Smooth muscle cell (in vitro differentiated cells): ENCODE measurements at regions not wholly inside any gene's neighbourhood (a gene's known extent, or its start where the extent isn't known, plus 50 kb on each side); places are given as distances from the start of the nearest gene placed in this dataset.

Source experiments
- DNase-seq: peaks from one replicate; lab custom pipeline; 2025; ENCODE audit not compliant: unreplicated experiment; lab: John Stamatoyannopoulos, UW
- H2AFZ ChIP-seq: fragments of 200-600 bp; sonication (generic); 2 replicates; pipeline ENCODE4 v1.6.0; 2016; ENCODE audit warnings: antibody characterized with exemption, low read depth, mild to moderate bottlenecking
- H3F3A ChIP-seq: fragments of 200-600 bp; sonication (generic); 2 replicates; pipeline ENCODE4 v1.6.0; 2017; ENCODE audit warnings: antibody characterized with exemption, low read depth
- H3K27ac ChIP-seq: fragments of 200-600 bp; sonication (generic); 2 replicates; pipeline ENCODE4 v1.5.1; 2016; ENCODE audit warnings: low read depth, mild to moderate bottlenecking
- H3K27me3 ChIP-seq: fragments of 200-600 bp; sonication (generic); 2 replicates; pipeline ENCODE4 v1.6.1; 2016; ENCODE audit warnings: low read depth, mild to moderate bottlenecking
- H3K36me3 ChIP-seq: fragments of 200-600 bp; sonication (generic); 2 replicates; pipeline ENCODE4 v1.5.1; 2016; ENCODE audit warnings: low read depth
- H3K4me1 ChIP-seq: fragments of 200-600 bp; sonication (generic); 2 replicates; pipeline ENCODE4 v1.5.1; 2016; ENCODE audit warnings: low read depth
- H3K4me2 ChIP-seq: fragments of 200-600 bp; sonication (generic); 2 replicates; pipeline ENCODE4 v1.6.0; 2016; ENCODE audit warnings: mild to moderate bottlenecking
- H3K4me3 ChIP-seq: fragments of 200-600 bp; sonication (generic); 2 replicates; pipeline ENCODE4 v1.5.1; 2016; ENCODE audit warnings: mild to moderate bottlenecking
- H3K79me2 ChIP-seq: fragments of 200-600 bp; sonication (generic); 2 replicates; pipeline ENCODE4 v1.6.0; 2016; ENCODE audit warnings: low read depth, mild to moderate bottlenecking
- H3K9ac ChIP-seq: fragments of 200-600 bp; sonication (generic); 2 replicates; pipeline ENCODE4 v1.6.0; 2016; ENCODE audit warnings: low read depth
- H3K9me3 ChIP-seq: fragments of 200-600 bp; sonication (generic); replicated peaks from 2 replicates; pipeline ENCODE4 v1.5.1; 2016; ENCODE audit warnings: low read depth
- H4K20me1 ChIP-seq: fragments of 200-600 bp; sonication (generic); 2 replicates; pipeline ENCODE4 v1.6.0; 2016; ENCODE audit warnings: low read depth
- WGBS: methylation state at CpG from one replicate; pipeline ENCODE4 v1.1.7; 2016; ENCODE audit warnings: low lambda C conversion rate; 5-methylcytosine and 5-hydroxymethylcytosine counted together
- TF ChIP-seq, protein P1 (sequence below): fragments of 200-600 bp; sonication (generic); IDR thresholded peaks from 2 replicates; pipeline ENCODE4 v1.5.1; 2017; ENCODE audit warnings: borderline replicate concordance, mild to moderate bottlenecking, antibody characterized with exemption; ENCODE audit not compliant: insufficient read depth, poor library complexity, severe bottlenecking

- Histone ChIP-seq H3K9me3 (peaks cover 10% of the 10 kb centered on the region), H3K4me2 (no peak overlapping the region), H3K4me1 (no peaks in the 10 kb centered on the region), H4K20me1 (no peaks in the 10 kb centered on the region), H3K79me2 (no peaks in the 10 kb centered on the region), H3F3A (no peaks in the 10 kb centered on the region), H2AFZ (no peak overlapping the region), H3K9ac (no peak overlapping the region), H3K27ac (no peak overlapping the region), H3K36me3 (no peaks in the 10 kb centered on the region), H3K4me3 (no peak overlapping the region), H3K27me3 (no peaks in the 10 kb centered on the region)
- TF ChIP-seq, protein P1, sequence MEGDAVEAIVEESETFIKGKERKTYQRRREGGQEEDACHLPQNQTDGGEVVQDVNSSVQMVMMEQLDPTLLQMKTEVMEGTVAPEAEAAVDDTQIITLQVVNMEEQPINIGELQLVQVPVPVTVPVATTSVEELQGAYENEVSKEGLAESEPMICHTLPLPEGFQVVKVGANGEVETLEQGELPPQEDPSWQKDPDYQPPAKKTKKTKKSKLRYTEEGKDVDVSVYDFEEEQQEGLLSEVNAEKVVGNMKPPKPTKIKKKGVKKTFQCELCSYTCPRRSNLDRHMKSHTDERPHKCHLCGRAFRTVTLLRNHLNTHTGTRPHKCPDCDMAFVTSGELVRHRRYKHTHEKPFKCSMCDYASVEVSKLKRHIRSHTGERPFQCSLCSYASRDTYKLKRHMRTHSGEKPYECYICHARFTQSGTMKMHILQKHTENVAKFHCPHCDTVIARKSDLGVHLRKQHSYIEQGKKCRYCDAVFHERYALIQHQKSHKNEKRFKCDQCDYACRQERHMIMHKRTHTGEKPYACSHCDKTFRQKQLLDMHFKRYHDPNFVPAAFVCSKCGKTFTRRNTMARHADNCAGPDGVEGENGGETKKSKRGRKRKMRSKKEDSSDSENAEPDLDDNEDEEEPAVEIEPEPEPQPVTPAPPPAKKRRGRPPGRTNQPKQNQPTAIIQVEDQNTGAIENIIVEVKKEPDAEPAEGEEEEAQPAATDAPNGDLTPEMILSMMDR, result no peak
- WGBS, result 77% methylated on average over 1 of the region's 1 CpG
- DNase-seq, result no peak
Measured at GRCh38 chr6:120478650-120479049, 855.6 kb downstream of the TBC1D32 start.

DNA sequence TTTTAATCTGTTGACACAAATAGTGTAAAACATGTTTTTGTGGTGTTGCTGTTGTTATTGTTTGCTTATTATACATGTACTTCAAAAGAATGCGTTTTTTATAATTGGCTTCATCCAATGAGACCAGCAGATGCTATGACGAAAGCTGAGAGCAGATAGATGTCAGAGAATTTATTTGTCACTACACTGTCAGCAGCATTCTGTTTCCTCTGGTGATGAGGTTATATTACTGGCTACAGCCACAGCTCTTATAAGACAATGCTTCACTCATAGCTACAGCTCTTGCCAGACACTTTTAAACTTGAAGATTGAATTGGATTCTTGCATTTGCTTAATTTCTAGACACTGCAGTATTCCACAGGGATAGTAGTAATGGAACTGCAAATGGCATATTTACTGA lies 860.5 kb downstream of the TBC1D32 start:
- Histone ChIP-seq H3K4me3 (no peak overlapping the region), H3K4me2 (no peak overlapping the region), H3K4me1 (no peaks in the 10 kb centered on the region), H4K20me1 (no peaks in the 10 kb centered on the region), H3F3A (no peaks in the 10 kb centered on the region), H2AFZ (no peak overlapping the region), H3K27ac (no peak overlapping the region), H3K9ac (no peak overlapping the region), H3K27me3 (no peaks in the 10 kb centered on the region), H3K36me3 (no peaks in the 10 kb centered on the region), H3K79me2 (no peaks in the 10 kb centered on the region), H3K9me3 (peaks cover 4% of the 10 kb centered on the region)
- TF ChIP-seq, protein P1, result no peak
- WGBS, result 36% methylated on average over 2 of the region's 2 CpGs
- DNase-seq, result no peak

GRCh38 chr6:120468486-120468885 lies 865.8 kb downstream of the TBC1D32 start:
- no peaks in the 10 kb centered on the region for H3K4me1 ChIP-seq
- 61% methylated on average over 1 of the region's 1 CpG for WGBS
- TF ChIP-seq, protein P1, result no peak
- no peaks in the 10 kb centered on the region for H3F3A ChIP-seq
- H4K20me1 ChIP-seq, result no peaks in the 10 kb centered on the region
- H3K27me3 ChIP-seq, result no peaks in the 10 kb centered on the region
- no peak overlapping the region for H2AFZ ChIP-seq
- no peak overlapping the region for H3K9ac ChIP-seq
- no peaks in the 10 kb centered on the region for H3K9me3 ChIP-seq
- no peaks in the 10 kb centered on the region for H3K79me2 ChIP-seq
- no peak overlapping the region for H3K4me3 ChIP-seq
- no peak overlapping the region for H3K27ac ChIP-seq
- H3K4me2 ChIP-seq, result no peak overlapping the region
- H3K36me3 ChIP-seq, result no peaks in the 10 kb centered on the region
- DNase-seq, result no peak

DNA sequence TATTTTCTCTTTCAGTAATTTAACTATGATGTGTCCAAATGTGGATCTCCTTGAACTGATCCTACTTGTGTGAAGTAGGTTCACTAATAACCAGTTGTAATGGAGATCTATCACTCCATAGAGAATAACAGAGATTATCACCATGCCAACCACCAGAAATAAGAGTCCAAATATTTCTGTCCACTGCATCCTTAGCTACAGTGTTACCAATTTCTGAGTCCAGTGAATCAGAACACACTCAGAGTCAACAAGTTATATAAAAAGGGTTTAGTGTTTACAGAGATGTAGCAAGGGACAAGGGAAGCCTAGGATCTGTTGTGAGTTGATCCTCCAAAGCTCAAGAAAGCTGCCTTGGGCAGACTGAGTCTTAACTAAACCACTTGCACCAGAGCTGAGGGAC lies 882.8 kb downstream of the TBC1D32 start:
- no peaks in the 10 kb centered on the region for H3K79me2 ChIP-seq
- no peak overlapping the region for H3K4me2 ChIP-seq
- no peak overlapping the region for H3K27ac ChIP-seq
- H2AFZ ChIP-seq, result no peak overlapping the region
- no peaks in the 10 kb centered on the region for H3K27me3 ChIP-seq
- H4K20me1 ChIP-seq, result no peaks in the 10 kb centered on the region
- no peaks in the 10 kb centered on the region for H3K36me3 ChIP-seq
- H3K4me3 ChIP-seq, result no peak overlapping the region
- H3F3A ChIP-seq, result no peaks in the 10 kb centered on the region
- TF ChIP-seq, protein P1, result no peak
- H3K9ac ChIP-seq, result no peak overlapping the region
- H3K9me3 ChIP-seq, result no peaks in the 10 kb centered on the region
- DNase-seq, result no peak
- H3K4me1 ChIP-seq, result no peaks in the 10 kb centered on the region
